K562 (cell line): ENCODE measurements at regions not wholly inside any gene's neighbourhood (a gene's known extent, or its start where the extent isn't known, plus 50 kb on each side); places are given as distances from the start of the nearest gene placed in this dataset.

ENCODE experiments used
- ATAC-seq: fragments of 200-7000 bp; cut with Tn5 transposase; 3 replicates; pipeline ENCODE4 v1.9.1; 2020; ENCODE audit warnings: moderate library complexity
- BruUV-seq: library from RNA; stranded (reverse); fragments of 400-500 nt; replicated peaks from 2 replicates; lab custom pipeline; 2021; lab: Mats Ljungman, UMichigan
- CTCF ChIA-PET: fragments of 300-600 bp; formaldehyde crosslinking; extraction: SDS; loops from one replicate; lab custom pipeline; 2021; ENCODE audit warnings: low intra/inter-chr PET ratio; lab: Yijun Ruan, JAX
- POLR2A ChIA-PET: fragments of 300-600, 350-650 bp; sonication (Branson Sonifier 250); formaldehyde crosslinking; extraction: SDS; loops from one replicate; lab custom pipeline; 2021; ENCODE audit warnings: antibody characterized with exemption, inconsistent platforms; lab: Yijun Ruan, JAX
- DNase-seq, 4 experiments: peaks; one replicate each; pipeline versions ENCODE4 v3.0.0 to v3.0.0-alpha.2; 2011 to 2018; ENCODE audit warnings: low spot score in 3 of 4, mixed read lengths in 3 of 4; ENCODE audit errors: extremely low read depth in 1 of 4
- FAIRE-seq: peaks from 2 replicates; lab custom pipeline; 2011; peaks lifted over from hg19 to GRCh38; lab: Jason Lieb, UNC
- H2AFZ ChIP-seq: 2 replicates; pipeline ENCODE4 v1.6.0; 2011; ENCODE audit warnings: low read depth, low read length, control low read depth, inconsistent platforms
- H3K27ac ChIP-seq: fragments of 200-600 bp; 3 replicates; pipeline ENCODE4 v1.8.0; 2011; ENCODE audit warnings: low read depth, mild to moderate bottlenecking, control low read depth, inconsistent platforms, low read length, moderate library complexity, mixed read lengths; ENCODE audit errors: extremely low read depth
- H3K27me3 ChIP-seq, 2 experiments: fragments of 300-600 bp in 1 of 2; 2 replicates in 1 of 2; 3 replicates in 1 of 2; pipeline versions ENCODE4 v1.6.0 to v1.8.0; 2011; ENCODE audit warnings: inconsistent platforms in 2 of 2, low read length in 2 of 2, mild to moderate bottlenecking in 1 of 2, mixed read lengths in 1 of 2, moderate library complexity in 1 of 2; ENCODE audit not compliant: control insufficient read depth in 2 of 2, insufficient read depth in 2 of 2
- H3K36me3 ChIP-seq: fragments of 300-600 bp; 3 replicates; pipeline ENCODE4 v1.8.0; 2011; ENCODE audit warnings: mild to moderate bottlenecking, low read length, inconsistent platforms; ENCODE audit not compliant: control insufficient read depth, insufficient read depth
- H3K4me1 ChIP-seq, 2 experiments: fragments of 200-600 bp in 1 of 2; replicated peaks in 1 of 2; 2 replicates in 1 of 2; 3 replicates in 1 of 2; pipeline versions ENCODE4 v1.5.1 to v1.8.0; 2011; ENCODE audit warnings: inconsistent platforms in 2 of 2, low read length in 2 of 2, mild to moderate bottlenecking in 1 of 2, mixed read lengths in 1 of 2, moderate library complexity in 1 of 2; ENCODE audit not compliant: control insufficient read depth in 2 of 2, insufficient read depth in 2 of 2
- H3K4me2 ChIP-seq: 2 replicates; pipeline ENCODE4 v1.6.1; 2011; ENCODE audit warnings: low read length, control low read depth, inconsistent platforms, mixed read lengths; ENCODE audit not compliant: insufficient read depth
- H3K4me3 ChIP-seq: fragments of 200-600 bp; sonication (generic), shearing (Covaris generic); 2 replicates; pipeline ENCODE4 v1.5.1; 2016; ENCODE audit warnings: control low read depth, inconsistent platforms
- H3K79me2 ChIP-seq: fragments of 200-600 bp; 3 replicates; pipeline ENCODE4 v1.8.0; 2011; ENCODE audit warnings: low read length, inconsistent platforms; ENCODE audit not compliant: control insufficient read depth, insufficient read depth
- H3K9ac ChIP-seq, 2 experiments: 2 replicates each; pipeline versions ENCODE4 v1.6.0 to v1.6.1; 2011; ENCODE audit warnings: low read depth in 2 of 2, low read length in 2 of 2, control low read depth in 1 of 2, inconsistent platforms in 1 of 2, mild to moderate bottlenecking in 1 of 2, mixed read lengths in 1 of 2; ENCODE audit not compliant: insufficient read depth in 1 of 2
- H3K9me1 ChIP-seq: one replicate; pipeline ENCODE4 v1.6.0; 2011; ENCODE audit warnings: inconsistent platforms, mild to moderate bottlenecking, low read length, moderate library complexity; ENCODE audit not compliant: control insufficient read depth, insufficient read depth
- H3K9me3 ChIP-seq: replicated peaks from 2 replicates; pipeline ENCODE4 v1.5.1; 2011; ENCODE audit warnings: low read depth, low read length, inconsistent platforms; ENCODE audit not compliant: control insufficient read depth, insufficient read depth
- H4K20me1 ChIP-seq: replicated peaks from 2 replicates; pipeline ENCODE4 v1.6.1; 2011; ENCODE audit warnings: low read length, inconsistent platforms, mixed read lengths; ENCODE audit not compliant: control insufficient read depth, insufficient read depth
- ARID2 ChIP-seq: fragments of 450-650 bp; IDR thresholded peaks from 2 replicates; pipeline ENCODE4 v1.6.1; 2017; ENCODE audit warnings: antibody characterized with exemption, mild to moderate bottlenecking
- ELF4 ChIP-seq: fragments of 450-650 bp; formaldehyde crosslinking; IDR thresholded peaks from 2 replicates; pipeline ENCODE4 v1.4.0; 2022; ENCODE audit warnings: missing genetic modification characterization
- FIP1L1 ChIP-seq: fragments of 200-400 bp; formaldehyde crosslinking; IDR thresholded peaks from 2 replicates; pipeline ENCODE4 v1.6.1; 2018; ENCODE audit warnings: mild to moderate bottlenecking, low read depth, low read length; ENCODE audit not compliant: poor library complexity, severe bottlenecking
- FOSL1 ChIP-seq: fragments of 200-800 bp; sonication (Bioruptor generic); conservative IDR thresholded peaks from 2 replicates; pipeline ENCODE4 v1.6.1; 2016; ENCODE audit warnings: missing genetic modification characterization, missing compliant biosample characterization
- KDM1A ChIP-seq, 2 experiments: fragments of 450-650 bp; IDR thresholded peaks; 2 replicates each; pipeline ENCODE4 v1.6.1; 2016; ENCODE audit warnings: mild to moderate bottlenecking in 2 of 2
- TARDBP ChIP-seq: fragments of 450-650 bp; IDR thresholded peaks from 2 replicates; pipeline ENCODE4 v1.6.1; 2016
- USF1 ChIP-seq: sonication (generic); formaldehyde crosslinking; IDR thresholded peaks from 2 replicates; pipeline ENCODE4 v1.9.0; 2022; ENCODE audit warnings: mild to moderate bottlenecking, missing genetic modification reagents
- ZBTB1 ChIP-seq: sonication (generic); formaldehyde crosslinking; IDR thresholded peaks from 2 replicates; pipeline ENCODE4 v1.8.1; 2023; ENCODE audit warnings: missing genetic modification reagents, low read depth, mild to moderate bottlenecking, borderline replicate concordance
- ZNF609 ChIP-seq: sonication (generic); formaldehyde crosslinking; IDR thresholded peaks from 2 replicates; pipeline ENCODE4 v1.8.1; 2023; ENCODE audit warnings: missing genetic modification reagents, mild to moderate bottlenecking, borderline replicate concordance
- ZNF699 ChIP-seq: fragments of 250-450 bp; sonication (Bioruptor Pico); IDR thresholded peaks from 2 replicates; pipeline ENCODE4 v1.8.0; 2021; ENCODE audit warnings: mild to moderate bottlenecking, moderate library complexity; ENCODE audit not compliant: insufficient replicate concordance
- WGBS: fragments of 100-300 bp; shearing (Covaris generic); methylation state at CpG from one replicate; pipeline ENCODE4 v1.1.6; 2016; ENCODE audit warnings: low coverage, mixed read lengths; ENCODE audit not compliant: insufficient coverage; ENCODE audit errors: missing lambda C conversion rate; 5-methylcytosine and 5-hydroxymethylcytosine counted together
- in situ Hi-C: fragments of 300-500 bp; cut with MboI; formaldehyde crosslinking; loops from 4 replicates; pipeline ENCODE4 v1.15.0; 2018; ENCODE audit warnings: inconsistent platforms, mixed read lengths
- intact Hi-C: fragments of 100-400 bp; cut with micrococcal nuclease; formaldehyde crosslinking; loops from 2 replicates; pipeline ENCODE4 v1.14.2; 2022
- TF ChIP-seq, protein P1 (sequence below): fragments of 250-450 bp; sonication (Bioruptor Pico); IDR thresholded peaks from 2 replicates; pipeline ENCODE4 v1.4.0; 2020; ENCODE audit warnings: mild to moderate bottlenecking, moderate library complexity, borderline replicate concordance

DNA sequence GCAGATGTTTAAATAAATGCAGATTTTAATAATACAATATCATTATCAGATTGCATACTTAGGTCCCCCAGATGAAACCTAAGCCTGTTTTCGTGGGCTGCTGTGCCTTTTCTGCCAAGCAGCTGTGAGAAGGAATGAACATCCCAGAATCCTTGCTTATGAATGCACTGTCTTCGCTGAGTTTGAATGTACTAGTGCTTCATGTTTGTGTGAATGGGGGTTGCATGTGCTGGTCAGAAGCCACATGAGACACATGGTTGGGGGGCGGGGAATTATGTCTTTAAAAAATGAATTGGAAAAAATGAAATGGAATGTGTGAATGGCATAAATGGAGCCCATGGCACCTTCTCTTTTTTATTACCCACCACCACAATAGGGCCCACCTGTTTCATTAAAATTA, 125.4 kb upstream of the HSD17B12 start:
- POLR2A ChIA-PET, result no interaction called here

More for the DNA sequence above, 125.4 kb upstream of the HSD17B12 start:
- Histone ChIP-seq H3K79me2 (no peaks in the 10 kb centered on the region), H3K9me3 (no peaks in the 10 kb centered on the region), H3K9me1 (no peaks in the 10 kb centered on the region), H3K9ac (no peak overlapping the region), H3K4me3 (no peak overlapping the region), H4K20me1 (no peaks in the 10 kb centered on the region), H3K36me3 (no peaks in the 10 kb centered on the region), H3K27ac (no peak overlapping the region), H3K4me2 (no peak overlapping the region), H2AFZ (no peak overlapping the region), H3K4me1 (peaks cover 3 to 14% of the 10 kb centered on the region in 2 experiments; a peak in 3 of 5 replicates), H3K27me3 (peaks cover 9 to 27% of the 10 kb centered on the region in 2 experiments; a peak in 3 of 5 replicates)
- 2% methylated on average over 3 of the region's 3 CpGs for WGBS
- no peak for DNase-seq
- CTCF ChIA-PET, result no interaction called here
- FAIRE-seq, result no peak
- no TSS peak for BruUV-seq
- ATAC-seq, result no peak
- no peak for TF ChIP-seq FOSL1 (tag)
- TF ChIP-seq ZBTB1 (CRISPR knock-in tag), result no peak
- no peak for TF ChIP-seq KDM1A (IDR thresholded peaks at IDR 0.05)
- TF ChIP-seq, protein P1, sequence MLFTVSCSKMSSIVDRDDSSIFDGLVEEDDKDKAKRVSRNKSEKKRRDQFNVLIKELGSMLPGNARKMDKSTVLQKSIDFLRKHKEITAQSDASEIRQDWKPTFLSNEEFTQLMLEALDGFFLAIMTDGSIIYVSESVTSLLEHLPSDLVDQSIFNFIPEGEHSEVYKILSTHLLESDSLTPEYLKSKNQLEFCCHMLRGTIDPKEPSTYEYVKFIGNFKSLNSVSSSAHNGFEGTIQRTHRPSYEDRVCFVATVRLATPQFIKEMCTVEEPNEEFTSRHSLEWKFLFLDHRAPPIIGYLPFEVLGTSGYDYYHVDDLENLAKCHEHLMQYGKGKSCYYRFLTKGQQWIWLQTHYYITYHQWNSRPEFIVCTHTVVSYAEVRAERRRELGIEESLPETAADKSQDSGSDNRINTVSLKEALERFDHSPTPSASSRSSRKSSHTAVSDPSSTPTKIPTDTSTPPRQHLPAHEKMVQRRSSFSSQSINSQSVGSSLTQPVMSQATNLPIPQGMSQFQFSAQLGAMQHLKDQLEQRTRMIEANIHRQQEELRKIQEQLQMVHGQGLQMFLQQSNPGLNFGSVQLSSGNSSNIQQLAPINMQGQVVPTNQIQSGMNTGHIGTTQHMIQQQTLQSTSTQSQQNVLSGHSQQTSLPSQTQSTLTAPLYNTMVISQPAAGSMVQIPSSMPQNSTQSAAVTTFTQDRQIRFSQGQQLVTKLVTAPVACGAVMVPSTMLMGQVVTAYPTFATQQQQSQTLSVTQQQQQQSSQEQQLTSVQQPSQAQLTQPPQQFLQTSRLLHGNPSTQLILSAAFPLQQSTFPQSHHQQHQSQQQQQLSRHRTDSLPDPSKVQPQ (CRISPR knock-in tag), result no peak
- no peak for TF ChIP-seq ZNF609 (CRISPR knock-in tag)
- TF ChIP-seq TARDBP, result no peak
- TF ChIP-seq ZNF699, result no peak
- no peak for TF ChIP-seq USF1 (CRISPR knock-in tag)
- TF ChIP-seq FIP1L1, result no peak
- no peak for TF ChIP-seq ARID2
- no peak for TF ChIP-seq ELF4 (CRISPR knock-in tag)
- intact Hi-C loops, result loop anchor here (5.0 kb wide), 1 partner anchor 297 kb away; no protein-coding TSS in a partner anchor
- in situ Hi-C loops, result no loop called here
